GM23248 (cell line): ENCODE measurements at regions not wholly inside any gene's neighbourhood (a gene's known extent, or its start where the extent isn't known, plus 50 kb on each side); places are given as distances from the start of the nearest gene placed in this dataset.
A peak's percentile ranks its signal among the peaks of the same experiment; 100 is the strongest.

Source experiments
- DNase-seq: peaks from one replicate; pipeline ENCODE4 v3.0.0-alpha.2; 2015
- H2AFZ ChIP-seq: fragments of 200-600 bp; sonication (generic); 2 replicates; pipeline ENCODE4 v1.6.1; 2016; ENCODE audit warnings: antibody characterized with exemption
- H3F3A ChIP-seq: fragments of 200-600 bp; sonication (generic); 2 replicates; pipeline ENCODE4 v1.6.1; 2016; ENCODE audit warnings: mild to moderate bottlenecking, antibody characterized with exemption, mixed run types; ENCODE audit not compliant: insufficient read depth
- H3K27ac ChIP-seq: fragments of 200-600 bp; sonication (generic); 2 replicates; pipeline ENCODE4 v1.5.1; 2016; ENCODE audit warnings: mild to moderate bottlenecking
- H3K27me3 ChIP-seq: fragments of 200-600 bp; sonication (generic); replicated peaks from 2 replicates; pipeline ENCODE4 v1.6.1; 2016; ENCODE audit warnings: mild to moderate bottlenecking; ENCODE audit not compliant: insufficient read depth
- H3K36me3 ChIP-seq: fragments of 200-600 bp; sonication (generic); 2 replicates; pipeline ENCODE4 v1.6.1; 2016; ENCODE audit warnings: low read depth, mild to moderate bottlenecking
- H3K4me1 ChIP-seq: fragments of 200-600 bp; sonication (generic); 2 replicates; pipeline ENCODE4 v1.6.1; 2016; ENCODE audit warnings: mild to moderate bottlenecking; ENCODE audit not compliant: insufficient read depth
- H3K4me2 ChIP-seq: fragments of 200-600 bp; sonication (generic); one replicate; pipeline ENCODE4 v1.6.1; 2016; ENCODE audit warnings: mild to moderate bottlenecking; ENCODE audit not compliant: unreplicated experiment
- H3K4me3 ChIP-seq: fragments of 200-600 bp; sonication (generic); 2 replicates; pipeline ENCODE4 v1.5.1; 2016; ENCODE audit warnings: mild to moderate bottlenecking
- H3K79me2 ChIP-seq: fragments of 200-600 bp; sonication (generic); 2 replicates; pipeline ENCODE4 v1.6.1; 2016; ENCODE audit warnings: mild to moderate bottlenecking; ENCODE audit not compliant: insufficient read depth
- H3K9ac ChIP-seq: fragments of 200-600 bp; sonication (generic); 2 replicates; pipeline ENCODE4 v1.6.1; 2016; ENCODE audit warnings: mild to moderate bottlenecking
- H3K9me2 ChIP-seq: fragments of 200-600 bp; sonication (generic); 2 replicates; pipeline ENCODE4 v1.6.1; 2016; ENCODE audit warnings: mixed run types, mild to moderate bottlenecking, moderate library complexity; ENCODE audit not compliant: insufficient read depth
- H3K9me3 ChIP-seq: fragments of 200-600 bp; sonication (generic); one replicate; pipeline ENCODE4 v1.6.1; 2017; ENCODE audit warnings: low read depth
- H4K20me1 ChIP-seq: fragments of 200-600 bp; sonication (generic); 2 replicates; pipeline ENCODE4 v1.6.0; 2016; ENCODE audit not compliant: insufficient read depth
- EZH2 ChIP-seq: fragments of 200-600 bp; sonication (generic); IDR thresholded peaks from 2 replicates; pipeline ENCODE4 v1.6.1; 2018; ENCODE audit warnings: antibody characterized with exemption, mild to moderate bottlenecking; ENCODE audit not compliant: insufficient read depth, poor library complexity, severe bottlenecking
- EZH2phosphoT487 ChIP-seq: fragments of 200-600 bp; sonication (generic); IDR thresholded peaks from 2 replicates; pipeline ENCODE4 v1.6.1; 2018; ENCODE audit warnings: antibody characterized with exemption, moderate library complexity, mild to moderate bottlenecking, low read depth; ENCODE audit not compliant: insufficient read depth
- whole genome bisulfite sequencing, 2 experiments: methylation state at CpG; one replicate each; pipeline ENCODE4 v1.1.6; 2015 to 2017; ENCODE audit warnings: low lambda C conversion rate in 2 of 2, low coverage in 1 of 2; ENCODE audit errors: missing lambda C conversion rate in 2 of 2; 5-methylcytosine and 5-hydroxymethylcytosine counted together
- in situ Hi-C: fragments of 300-500 bp; cut with MboI; formaldehyde crosslinking; loops from 2 replicates; pipeline ENCODE4 v1.15.0; 2020

DNA sequence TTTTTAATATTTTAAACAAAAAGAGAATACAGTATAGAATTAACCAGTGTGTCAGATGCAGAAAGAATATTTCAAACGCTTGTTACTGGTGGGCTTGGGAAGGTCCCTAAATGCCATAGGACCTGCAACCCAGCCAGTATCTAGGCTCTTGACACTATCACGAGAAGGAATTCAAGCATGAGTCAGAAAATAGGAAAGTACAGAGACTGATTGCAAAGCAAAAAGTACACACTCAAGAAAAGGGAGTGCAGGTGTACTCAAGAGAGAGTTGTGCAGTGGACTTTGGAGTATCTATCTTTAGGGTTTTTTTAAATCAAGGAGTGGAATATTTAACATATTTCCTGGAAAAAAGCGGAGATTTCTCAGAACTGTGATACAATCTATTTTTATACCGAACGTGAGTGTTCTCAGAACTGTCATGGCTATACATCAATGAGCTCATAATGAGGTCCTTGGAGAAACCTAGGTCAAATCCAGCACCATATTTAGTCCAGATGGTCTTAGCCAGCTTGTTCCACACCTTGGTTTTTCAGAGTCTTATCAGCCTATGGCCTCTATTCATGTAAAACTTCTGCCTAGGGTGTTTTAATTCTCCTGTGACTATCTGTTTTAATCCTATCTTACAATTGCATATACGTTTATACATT lies 291.8 kb upstream of the FAT4 start:
- H3K79me2 ChIP-seq: no peaks in the 10 kb centered on the region
- no peaks in the 10 kb centered on the region for H3K9me2 ChIP-seq
- no peak overlapping the region for H3K9ac ChIP-seq
- WGBS, 2 experiments: 79 to 84% methylated on average over 6 of the region's 6 CpGs
- H3F3A ChIP-seq: no peaks in the 10 kb centered on the region
- no peak for DNase-seq
- H3K9me3 ChIP-seq: no peaks in the 10 kb centered on the region
- no peak overlapping the region for H2AFZ ChIP-seq
- H3K27ac ChIP-seq: no peak overlapping the region
- no peaks in the 10 kb centered on the region for H3K4me1 ChIP-seq
- H3K4me3 ChIP-seq: no peak overlapping the region
- H4K20me1 ChIP-seq: no peaks in the 10 kb centered on the region
- no peak overlapping the region for H3K4me2 ChIP-seq
- in situ Hi-C loops: no loop called here
- TF ChIP-seq EZH2 (no peak), EZH2phosphoT487 (no peak)
- no peaks in the 10 kb centered on the region for H3K27me3 ChIP-seq
- H3K36me3 ChIP-seq: no peaks in the 10 kb centered on the region

DNA sequence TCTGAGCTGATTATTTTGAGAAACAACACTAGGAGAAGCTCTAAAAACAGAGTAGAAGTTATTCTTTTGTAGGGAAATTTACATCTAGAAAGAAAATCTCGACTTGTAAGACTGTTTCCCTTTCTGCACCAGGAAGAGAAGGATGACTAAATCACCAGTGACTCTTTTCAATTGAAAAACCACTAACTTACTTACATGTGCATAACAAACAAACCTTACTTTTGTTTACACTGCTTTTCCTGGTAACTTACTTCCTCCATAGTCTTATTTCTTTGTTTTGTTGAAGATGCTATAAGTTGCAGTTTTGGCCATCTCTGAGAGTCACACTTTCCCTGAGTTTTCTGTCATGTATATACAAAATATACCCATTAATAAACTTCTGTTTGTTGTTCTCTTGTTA lies 293.6 kb upstream of the FAT4 start:
- TF ChIP-seq EZH2phosphoT487 (no peak), EZH2 (no peak)

DNA sequence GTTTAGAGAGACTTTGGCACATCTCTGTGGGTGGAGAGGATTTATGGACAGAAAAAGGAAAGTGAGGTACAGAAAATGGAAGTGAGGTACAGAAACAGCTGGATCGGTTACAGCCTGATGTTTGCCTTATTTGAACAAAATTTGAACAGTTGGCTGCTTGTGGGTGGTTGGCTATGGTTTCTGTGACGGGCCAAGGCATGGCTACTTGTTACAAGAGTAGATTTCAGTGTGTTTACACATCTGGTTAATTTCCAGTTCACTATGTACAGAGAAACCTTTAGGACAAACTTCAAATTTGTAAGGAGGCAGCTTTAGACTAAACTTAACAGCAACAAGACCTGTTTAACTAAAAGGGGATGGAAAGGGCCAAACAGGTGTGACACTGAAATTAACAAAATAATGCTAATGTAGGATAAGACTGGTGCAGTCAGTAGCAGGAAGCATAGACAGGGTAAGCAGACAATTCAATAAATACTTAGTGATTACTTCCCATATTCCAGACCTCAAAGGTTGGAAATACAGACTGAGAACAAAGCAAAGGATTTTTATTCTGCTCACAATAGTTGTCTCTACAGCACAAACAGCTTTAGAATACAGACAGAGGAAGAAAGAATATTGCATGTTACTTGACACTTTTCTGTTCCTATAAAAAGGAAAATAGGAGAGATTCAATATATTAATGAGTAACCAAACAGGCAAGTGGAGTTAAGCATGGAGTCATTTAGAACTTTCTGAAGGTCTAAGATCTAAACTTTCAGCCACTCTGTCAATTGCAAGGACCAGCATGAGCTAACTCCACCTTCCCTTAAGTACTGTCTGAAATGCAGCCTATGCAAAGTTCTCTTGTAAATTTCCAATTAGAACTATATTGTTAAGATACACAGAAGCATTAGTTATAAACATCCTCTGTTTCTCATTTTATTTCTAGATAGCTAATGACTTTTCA lies 294.4 kb upstream of the FAT4 start:
- in situ Hi-C loops: no loop called here
- Histone ChIP-seq H3K27ac (no peak overlapping the region), H3K9ac (no peak overlapping the region), H3K4me3 (no peak overlapping the region), H3K4me1 (no peaks in the 10 kb centered on the region), H3K36me3 (no peaks in the 10 kb centered on the region), H3K9me2 (no peaks in the 10 kb centered on the region), H3K79me2 (no peaks in the 10 kb centered on the region), H3F3A (no peaks in the 10 kb centered on the region), H3K27me3 (no peaks in the 10 kb centered on the region), H2AFZ (peak overlapping the region; percentile 8; the same call in 1 of the 2 replicates), H3K4me2 (no peak overlapping the region), H3K9me3 (no peaks in the 10 kb centered on the region), H4K20me1 (no peaks in the 10 kb centered on the region)
- 71 to 74% methylated on average over 2 of the region's 2 CpGs for WGBS, 2 experiments
- no peak for DNase-seq
- no peak for TF ChIP-seq EZH2phosphoT487
- no peak for TF ChIP-seq EZH2

More for the DNA sequence above, 293.6 kb upstream of the FAT4 start:
- no peaks in the 10 kb centered on the region for H3F3A ChIP-seq
- H3K9me2 ChIP-seq: no peaks in the 10 kb centered on the region
- H3K27me3 ChIP-seq: no peaks in the 10 kb centered on the region
- no peaks in the 10 kb centered on the region for H4K20me1 ChIP-seq
- in situ Hi-C loops: no loop called here
- no peaks in the 10 kb centered on the region for H3K79me2 ChIP-seq
- WGBS, 2 experiments: 85 to 95% methylated on average over 1 of the region's 1 CpG
- no peak overlapping the region for H3K27ac ChIP-seq
- no peaks in the 10 kb centered on the region for H3K4me1 ChIP-seq
- no peak for DNase-seq
- no peaks in the 10 kb centered on the region for H3K9me3 ChIP-seq
- no peak overlapping the region for H3K9ac ChIP-seq
- H2AFZ ChIP-seq: no peak overlapping the region; the same call in 1 of the 2 replicates
- no peak overlapping the region for H3K4me3 ChIP-seq
- no peak overlapping the region for H3K4me2 ChIP-seq
- H3K36me3 ChIP-seq: no peaks in the 10 kb centered on the region

DNA sequence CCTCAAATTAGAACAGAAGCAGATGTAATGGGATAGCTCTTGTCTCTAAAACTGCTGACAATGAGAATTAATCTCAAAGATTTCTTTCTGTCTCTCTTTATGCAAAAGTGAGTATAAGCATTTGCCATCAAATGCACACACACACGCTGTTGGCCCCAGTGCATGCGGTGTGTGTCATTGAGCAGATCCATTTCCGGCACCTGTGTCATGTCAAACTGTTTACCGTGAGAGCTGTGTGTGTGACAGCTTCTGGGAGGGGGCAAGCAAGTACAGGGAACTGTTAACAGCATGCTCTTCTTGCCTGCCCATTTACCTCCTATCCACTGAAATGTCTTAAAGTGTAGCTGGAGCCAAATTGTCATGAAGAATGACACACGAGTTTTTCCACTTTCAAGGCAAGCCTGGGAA lies 297.9 kb upstream of the FAT4 start:
- Histone ChIP-seq H2AFZ (no peak overlapping the region), H3F3A (no peaks in the 10 kb centered on the region), H3K4me2 (no peak overlapping the region), H3K27me3 (no peaks in the 10 kb centered on the region), H3K4me1 (no peaks in the 10 kb centered on the region), H3K79me2 (no peaks in the 10 kb centered on the region), H3K9me2 (no peaks in the 10 kb centered on the region), H3K9ac (no peak overlapping the region), H3K27ac (no peak overlapping the region), H3K4me3 (no peak overlapping the region), H3K9me3 (no peaks in the 10 kb centered on the region), H4K20me1 (no peaks in the 10 kb centered on the region), H3K36me3 (no peaks in the 10 kb centered on the region)
- no peak for DNase-seq
- in situ Hi-C loops: no loop called here
- no peak for TF ChIP-seq EZH2
- TF ChIP-seq EZH2phosphoT487: no peak
- 62 to 71% methylated on average over 5 of the region's 5 CpGs for WGBS, 2 experiments
